Fibroblast of lung (primary cell): ENCODE measurements at regions not wholly inside any gene's neighbourhood (a gene's known extent, or its start where the extent isn't known, plus 50 kb on each side); places are given as distances from the start of the nearest gene placed in this dataset.
A peak's percentile ranks its signal among the peaks of the same experiment; 100 is the strongest.

Experiments
- DNase-seq, 2 donors: peaks; one replicate each; pipeline versions ENCODE4 v3.0.0 to v3.0.0-alpha.2; 2010; ENCODE audit warnings: low read depth in 2 of 2
- H2AFZ ChIP-seq: 2 replicates; pipeline ENCODE4 v1.5.1; 2012; ENCODE audit warnings: low read length, control low read depth, inconsistent platforms
- H3K27ac ChIP-seq: 2 replicates; pipeline ENCODE4 v1.5.1; 2011; ENCODE audit warnings: low read length, control low read depth; ENCODE audit not compliant: insufficient read depth
- H3K27me3 ChIP-seq: 2 replicates; pipeline ENCODE4 v1.5.1; 2011; ENCODE audit warnings: mild to moderate bottlenecking, low read length; ENCODE audit not compliant: control insufficient read depth, insufficient read depth
- H3K36me3 ChIP-seq: 2 replicates; pipeline ENCODE4 v1.5.1; 2011; ENCODE audit warnings: low read length; ENCODE audit not compliant: control insufficient read depth, insufficient read depth
- H3K4me1 ChIP-seq: 2 replicates; pipeline ENCODE4 v1.5.1; 2011; ENCODE audit warnings: low read length; ENCODE audit not compliant: control insufficient read depth, insufficient read depth; ENCODE audit errors: extremely low read depth
- H3K4me2 ChIP-seq: 2 replicates; pipeline ENCODE4 v1.5.1; 2011; ENCODE audit warnings: low read length, control low read depth; ENCODE audit not compliant: insufficient read depth; ENCODE audit errors: extremely low read depth
- H3K4me3 ChIP-seq, 4 experiments: fragments of 200-600 bp in 1 of 4; sonication (generic) in 1 of 4; replicated peaks in 1 of 4; 2 replicates each; pipeline ENCODE4 v1.5.1; 2011 to 2016; ENCODE audit warnings: low read length in 4 of 4, low read depth in 3 of 4, mild to moderate bottlenecking in 3 of 4, control low read depth in 2 of 4, inconsistent platforms in 1 of 4, mixed read lengths in 1 of 4; ENCODE audit not compliant: insufficient read depth in 1 of 4; ENCODE audit errors: control extremely low read depth in 1 of 4
- H3K79me2 ChIP-seq: 2 replicates; pipeline ENCODE4 v1.5.1; 2012; ENCODE audit warnings: mild to moderate bottlenecking, low read length, inconsistent platforms; ENCODE audit not compliant: control insufficient read depth, insufficient read depth
- H3K9ac ChIP-seq: 2 replicates; pipeline ENCODE4 v1.5.1; 2011; ENCODE audit warnings: mild to moderate bottlenecking, low read length, control low read depth; ENCODE audit not compliant: insufficient read depth
- H3K9me3 ChIP-seq: 2 replicates; pipeline ENCODE4 v1.5.1; 2012; ENCODE audit warnings: low read depth, low read length; ENCODE audit not compliant: control insufficient read depth, insufficient read depth
- H4K20me1 ChIP-seq: 2 replicates; pipeline ENCODE4 v1.5.1; 2011; ENCODE audit warnings: low read length; ENCODE audit not compliant: control insufficient read depth, insufficient read depth; ENCODE audit errors: extremely low read depth
- EZH2 ChIP-seq: IDR thresholded peaks from 2 replicates; pipeline ENCODE4 v1.5.1; 2012; ENCODE audit warnings: low read length, control low read depth, mild to moderate bottlenecking; ENCODE audit errors: missing control alignments
- TF ChIP-seq, protein P1 (sequence below), 2 donors: IDR thresholded peaks in 1 of 2; conservative IDR thresholded peaks in 1 of 2; 1 replicate in 1 of 2; 2 replicates in 1 of 2; pipeline ENCODE4 v1.5.1; 2011 to 2012; ENCODE audit warnings: low read length in 2 of 2, control low read depth in 1 of 2, inconsistent platforms in 1 of 2, low read depth in 1 of 2, mild to moderate bottlenecking in 1 of 2

DNA sequence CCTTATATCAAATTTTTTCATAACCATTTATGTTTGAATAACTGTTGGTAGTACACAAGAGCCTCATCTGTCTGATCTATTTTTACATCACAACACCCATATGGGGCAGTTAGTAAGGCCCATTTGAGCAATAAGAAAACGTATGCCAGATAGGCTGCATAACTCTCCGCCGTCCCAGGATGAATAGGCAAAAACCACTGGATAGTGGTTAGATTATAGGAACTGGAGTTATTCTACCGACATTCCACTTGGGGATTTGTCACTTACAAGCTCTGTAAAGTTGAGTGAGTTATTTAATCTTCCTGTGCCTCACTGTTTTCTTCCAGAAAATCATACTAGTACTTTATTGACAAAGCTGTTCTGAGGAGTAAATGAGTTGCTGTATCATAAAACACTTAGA lies 881.9 kb downstream of the QKI start:
- peak in 1 of 2 donors; percentile 38 for DNase-seq
- Histone ChIP-seq H3K79me2 (no peaks in the 10 kb centered on the region), H3K27me3 (no peaks in the 10 kb centered on the region), H3K9me3 (no peaks in the 10 kb centered on the region), H3K36me3 (no peaks in the 10 kb centered on the region), H3K4me1 (no peaks in the 10 kb centered on the region), H4K20me1 (no peaks in the 10 kb centered on the region), H3K9ac (no peak overlapping the region), H2AFZ (no peak overlapping the region), H3K27ac (no peak overlapping the region), H3K4me3 (no peak overlapping the region), H3K4me2 (no peak overlapping the region)
- TF ChIP-seq EZH2 = no peak
- TF ChIP-seq, protein P1, sequence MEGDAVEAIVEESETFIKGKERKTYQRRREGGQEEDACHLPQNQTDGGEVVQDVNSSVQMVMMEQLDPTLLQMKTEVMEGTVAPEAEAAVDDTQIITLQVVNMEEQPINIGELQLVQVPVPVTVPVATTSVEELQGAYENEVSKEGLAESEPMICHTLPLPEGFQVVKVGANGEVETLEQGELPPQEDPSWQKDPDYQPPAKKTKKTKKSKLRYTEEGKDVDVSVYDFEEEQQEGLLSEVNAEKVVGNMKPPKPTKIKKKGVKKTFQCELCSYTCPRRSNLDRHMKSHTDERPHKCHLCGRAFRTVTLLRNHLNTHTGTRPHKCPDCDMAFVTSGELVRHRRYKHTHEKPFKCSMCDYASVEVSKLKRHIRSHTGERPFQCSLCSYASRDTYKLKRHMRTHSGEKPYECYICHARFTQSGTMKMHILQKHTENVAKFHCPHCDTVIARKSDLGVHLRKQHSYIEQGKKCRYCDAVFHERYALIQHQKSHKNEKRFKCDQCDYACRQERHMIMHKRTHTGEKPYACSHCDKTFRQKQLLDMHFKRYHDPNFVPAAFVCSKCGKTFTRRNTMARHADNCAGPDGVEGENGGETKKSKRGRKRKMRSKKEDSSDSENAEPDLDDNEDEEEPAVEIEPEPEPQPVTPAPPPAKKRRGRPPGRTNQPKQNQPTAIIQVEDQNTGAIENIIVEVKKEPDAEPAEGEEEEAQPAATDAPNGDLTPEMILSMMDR (conservative IDR thresholded peaks at IDR 0.05 in 1 of 2, IDR thresholded peaks at IDR 0.05 in 1 of 2; ENCODE audit: low read depth in 1 of 2, low read length in 2 of 2) = no peak

GRCh38 chr6:164294047-164294784 lies 879.7 kb downstream of the QKI start:
- no peak overlapping the region for H3K4me3 ChIP-seq
- H3K4me1 ChIP-seq = no peaks in the 10 kb centered on the region
- H3K79me2 ChIP-seq = no peaks in the 10 kb centered on the region
- no peaks in the 10 kb centered on the region for H3K9me3 ChIP-seq
- H2AFZ ChIP-seq = no peak overlapping the region
- DNase-seq = no peak
- H3K4me2 ChIP-seq = no peak overlapping the region
- H3K27ac ChIP-seq = no peak overlapping the region
- H3K36me3 ChIP-seq = no peaks in the 10 kb centered on the region
- TF ChIP-seq EZH2 = no peak
- TF ChIP-seq, protein P1 (conservative IDR thresholded peaks at IDR 0.05 in 1 of 2, IDR thresholded peaks at IDR 0.05 in 1 of 2; ENCODE audit: low read depth in 1 of 2, low read length in 2 of 2) = no peak
- H3K9ac ChIP-seq = no peak overlapping the region
- no peaks in the 10 kb centered on the region for H3K27me3 ChIP-seq
- H4K20me1 ChIP-seq = no peaks in the 10 kb centered on the region

- Histone ChIP-seq H3K27ac (no peak overlapping the region), H3K27me3 (no peaks in the 10 kb centered on the region)
- TF ChIP-seq, protein P1 (conservative IDR thresholded peaks at IDR 0.05 in 1 of 2, IDR thresholded peaks at IDR 0.05 in 1 of 2; ENCODE audit: low read depth in 1 of 2, low read length in 2 of 2) = no peak
- no peak for TF ChIP-seq EZH2
Measured at GRCh38 chr6:164291224-164291623, 876.7 kb downstream of the QKI start.

More at GRCh38 chr6:164291224-164291623, 876.7 kb downstream of the QKI start:
- Histone ChIP-seq H3K9ac (no peak overlapping the region), H3K4me1 (no peaks in the 10 kb centered on the region), H3K4me2 (no peak overlapping the region), H3K79me2 (no peaks in the 10 kb centered on the region), H4K20me1 (no peaks in the 10 kb centered on the region), H3K4me3 (no peak overlapping the region), H3K36me3 (no peaks in the 10 kb centered on the region), H2AFZ (no peak overlapping the region), H3K9me3 (no peaks in the 10 kb centered on the region)
- DNase-seq = no peak
